Ammon's horn (tissue), 1 donor: ENCODE measurements at regions not wholly inside any gene's neighbourhood (a gene's known extent, or its start where the extent isn't known, plus 50 kb on each side); places are given as distances from the start of the nearest gene placed in this dataset.

Experiments used
- DNase-seq: peaks from one replicate; pipeline ENCODE4 v3.0.0-alpha.2; 2016; ENCODE audit warnings: low spot score

GRCh38 chr13:27014406-27015359 is 156.9 kb downstream of the USP12 start:
- DNase-seq: no peak

- DNase-seq: peak; percentile 47
Observed at GRCh38 chr13:27012482-27013197, 159.0 kb downstream of the USP12 start.

- no peak for DNase-seq
Observed at GRCh38 chr13:27011661-27012060, 159.9 kb downstream of the USP12 start.

GRCh38 chr13:27008733-27009132 is 162.9 kb downstream of the USP12 start:
- peak; percentile 41 for DNase-seq

GRCh38 chr13:27007166-27007565 is 164.4 kb downstream of the USP12 start:
- peak; percentile 39 for DNase-seq

- DNase-seq: peak; percentile 62
Observed at GRCh38 chr13:27006519-27007161, 165.0 kb downstream of the USP12 start.

- DNase-seq: no peak
Observed at GRCh38 chr13:27005976-27006518, 165.6 kb downstream of the USP12 start.

- peak; percentile 78 for DNase-seq
Observed at GRCh38 chr13:27005556-27005955, 166.1 kb downstream of the USP12 start.

- DNase-seq: no peak
Observed at GRCh38 chr13:27004866-27005265, 166.7 kb downstream of the USP12 start.

GRCh38 chr13:27004326-27004725 is 167.3 kb downstream of the USP12 start:
- no peak for DNase-seq

- DNase-seq: no peak
Observed at GRCh38 chr13:27001705-27002104, 169.9 kb downstream of the USP12 start.

- DNase-seq: no peak
Observed at GRCh38 chr13:27000686-27001085, 170.9 kb downstream of the USP12 start.

- DNase-seq: no peak
Observed at GRCh38 chr13:26999499-26999898, 172.1 kb downstream of the USP12 start.

GRCh38 chr13:26998292-26998691 is 173.3 kb downstream of the USP12 start:
- no peak for DNase-seq

GRCh38 chr13:26996965-26997752 is 174.5 kb downstream of the USP12 start:
- no peak for DNase-seq

GRCh38 chr13:26995159-26995558 is 176.5 kb downstream of the USP12 start:
- no peak for DNase-seq

GRCh38 chr13:26993780-26994179 is 177.8 kb downstream of the USP12 start:
- DNase-seq: no peak

- no peak for DNase-seq
Observed at GRCh38 chr13:26992951-26993719, 178.5 kb downstream of the USP12 start.

- peak; percentile 82 for DNase-seq
Observed at GRCh38 chr13:26991508-26992181, 180.0 kb downstream of the USP12 start.
